Amniotic epithelial cell (primary cell): ENCODE measurements at regions not wholly inside any gene's neighbourhood (a gene's known extent, or its start where the extent isn't known, plus 50 kb on each side); places are given as distances from the start of the nearest gene placed in this dataset.

ENCODE experiments used
- DNase-seq: peaks from one replicate; pipeline ENCODE4 v3.0.0-alpha.2; 2010; ENCODE audit warnings: low read depth

GRCh38 chr21:27315373-27315772 lies 348.5 kb upstream of the ADAMTS5 start:
- peak; percentile 26 for DNase-seq

GRCh38 chr21:27314131-27314530 lies 347.2 kb upstream of the ADAMTS5 start:
- no peak for DNase-seq

- DNase-seq = peak; percentile 64
Measured at GRCh38 chr21:27306791-27307775, 340.2 kb upstream of the ADAMTS5 start.

GRCh38 chr21:27306206-27306605 lies 339.3 kb upstream of the ADAMTS5 start:
- no peak for DNase-seq

DNA sequence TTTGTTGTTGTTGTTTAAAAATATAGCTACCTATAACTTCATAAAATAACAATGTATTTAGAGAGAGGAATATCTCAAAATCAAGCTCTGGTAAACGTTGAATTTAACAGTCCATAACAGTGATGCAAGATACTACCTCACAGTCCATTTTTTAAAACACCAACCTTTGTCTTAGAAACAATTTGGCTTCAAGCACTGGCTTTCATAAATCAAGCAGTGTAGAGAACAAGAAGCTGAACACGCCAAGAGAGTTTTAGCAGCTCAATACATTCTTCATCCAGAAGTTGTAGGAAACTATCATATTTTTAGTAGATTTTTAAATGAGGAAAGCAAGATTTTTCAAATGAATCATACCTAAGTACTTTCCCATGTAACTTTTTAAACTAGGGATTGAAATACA lies 334.3 kb upstream of the ADAMTS5 start:
- peak; percentile 56 for DNase-seq

DNA sequence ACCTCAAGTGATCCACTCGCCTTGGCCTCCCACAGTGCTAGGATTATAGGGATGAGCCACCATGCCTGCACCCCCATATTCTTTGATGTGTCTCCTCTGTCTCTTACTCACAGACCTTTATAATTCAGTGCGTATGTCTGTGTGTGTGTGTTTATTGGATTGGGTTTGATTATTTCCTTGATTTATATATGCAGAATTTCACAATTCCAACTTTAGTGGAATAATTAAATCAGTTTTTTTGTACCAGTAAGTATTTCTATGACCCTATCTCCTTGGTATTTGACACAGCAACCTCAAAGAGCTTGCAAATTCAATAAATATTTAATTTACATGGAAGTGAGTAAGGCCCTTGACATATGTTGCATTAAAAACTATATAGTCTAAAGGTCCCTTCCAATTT lies 333.9 kb upstream of the ADAMTS5 start:
- DNase-seq = peak; percentile 42

- DNase-seq = no peak
Measured at GRCh38 chr21:27298465-27298864, 331.6 kb upstream of the ADAMTS5 start.

DNA sequence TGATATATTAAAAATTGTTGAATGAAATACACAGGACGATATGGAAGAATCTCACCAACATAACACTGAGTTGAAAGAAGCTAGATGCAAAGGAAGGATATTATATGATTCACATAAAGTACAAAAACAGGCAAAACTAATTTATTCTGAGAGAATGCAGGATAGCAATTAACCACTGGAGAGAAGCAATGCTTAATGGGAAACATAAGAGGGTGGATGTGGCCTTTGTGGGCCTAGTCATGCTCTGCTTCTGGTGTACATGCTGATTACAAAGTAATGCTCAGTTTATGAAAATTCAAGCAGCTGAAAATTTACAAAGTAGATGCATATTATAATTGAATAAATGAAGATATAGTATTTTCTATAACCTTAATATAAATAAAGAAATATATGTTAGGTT lies 326.4 kb upstream of the ADAMTS5 start:
- DNase-seq = no peak

DNA sequence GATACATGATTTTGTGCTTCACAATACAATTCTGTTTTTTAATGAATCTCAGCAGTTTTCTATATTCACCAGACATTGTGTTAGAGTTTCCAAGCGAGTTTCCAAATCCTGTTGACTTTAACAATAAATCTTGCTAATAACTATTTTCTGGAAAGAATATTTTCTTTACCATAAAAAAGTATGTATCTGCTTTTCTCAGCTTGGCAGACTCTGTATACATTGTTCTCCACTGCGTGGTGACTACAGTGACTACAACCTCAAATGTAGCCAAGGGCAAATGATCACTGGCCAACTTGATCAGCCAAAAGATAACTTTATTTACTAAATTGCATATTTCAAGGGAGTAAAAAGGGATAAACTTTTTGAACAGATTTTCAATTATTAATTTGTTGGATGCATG lies 325.9 kb upstream of the ADAMTS5 start:
- no peak for DNase-seq

- no peak for DNase-seq
Measured at GRCh38 chr21:27292229-27292628, 325.3 kb upstream of the ADAMTS5 start.

DNA sequence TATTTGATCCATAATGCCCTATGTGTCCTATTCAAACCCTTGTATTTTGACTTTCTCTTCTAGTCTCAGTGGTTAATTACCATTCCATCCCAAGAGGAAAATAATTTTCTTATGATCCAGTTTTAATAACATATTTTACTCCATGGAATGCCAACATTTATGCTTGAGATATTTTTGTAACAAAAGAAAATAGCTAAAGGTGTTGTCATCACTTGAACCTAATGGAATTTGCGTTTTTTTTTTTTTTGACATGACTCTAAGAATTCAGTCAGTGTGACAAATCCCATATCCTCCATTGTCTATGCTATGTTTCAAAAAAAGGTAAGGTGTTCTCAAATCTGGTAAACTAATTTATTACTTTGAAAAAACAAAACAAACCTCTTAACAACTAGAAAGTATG lies 324.1 kb upstream of the ADAMTS5 start:
- DNase-seq = no peak

DNA sequence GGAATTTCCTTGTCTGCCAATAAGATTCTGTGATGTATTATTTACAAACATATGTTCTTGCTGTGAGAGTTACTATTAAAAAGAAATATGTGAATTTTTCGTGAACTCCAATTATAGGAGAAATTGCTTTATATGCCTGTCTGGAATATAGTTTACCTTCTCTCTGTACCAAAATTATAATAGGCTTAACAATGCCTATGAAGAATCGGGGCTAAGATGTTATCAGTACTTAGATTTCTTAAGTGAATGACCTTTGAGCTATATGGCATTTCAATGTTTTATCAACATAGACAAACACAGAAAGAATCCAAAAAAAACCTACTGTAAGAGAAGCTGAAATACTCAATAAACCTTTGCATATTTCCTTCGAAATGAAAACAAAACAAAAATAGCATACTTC lies 323.1 kb upstream of the ADAMTS5 start:
- DNase-seq = no peak

DNA sequence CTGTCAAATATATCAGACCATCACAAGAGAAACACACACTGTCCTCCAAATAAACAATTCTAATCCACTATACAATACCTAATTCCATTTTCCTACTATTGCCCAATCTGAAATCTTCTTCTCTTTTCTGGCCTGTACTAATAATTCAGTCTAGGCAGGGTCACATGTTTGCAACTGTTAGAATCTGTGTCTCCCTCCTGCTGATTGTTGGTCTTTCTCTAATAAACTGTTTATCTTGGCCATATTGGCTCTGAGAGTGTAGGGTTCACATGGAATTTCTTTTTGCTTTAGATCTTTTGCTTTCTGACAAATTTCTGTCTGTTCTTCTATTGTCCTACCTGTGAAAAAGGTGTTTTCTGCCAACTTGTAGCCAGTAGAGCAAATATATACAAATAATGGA lies 319.9 kb upstream of the ADAMTS5 start:
- no peak for DNase-seq

- DNase-seq = peak; percentile 97
Measured at GRCh38 chr21:27277110-27277509, 310.2 kb upstream of the ADAMTS5 start.

DNA sequence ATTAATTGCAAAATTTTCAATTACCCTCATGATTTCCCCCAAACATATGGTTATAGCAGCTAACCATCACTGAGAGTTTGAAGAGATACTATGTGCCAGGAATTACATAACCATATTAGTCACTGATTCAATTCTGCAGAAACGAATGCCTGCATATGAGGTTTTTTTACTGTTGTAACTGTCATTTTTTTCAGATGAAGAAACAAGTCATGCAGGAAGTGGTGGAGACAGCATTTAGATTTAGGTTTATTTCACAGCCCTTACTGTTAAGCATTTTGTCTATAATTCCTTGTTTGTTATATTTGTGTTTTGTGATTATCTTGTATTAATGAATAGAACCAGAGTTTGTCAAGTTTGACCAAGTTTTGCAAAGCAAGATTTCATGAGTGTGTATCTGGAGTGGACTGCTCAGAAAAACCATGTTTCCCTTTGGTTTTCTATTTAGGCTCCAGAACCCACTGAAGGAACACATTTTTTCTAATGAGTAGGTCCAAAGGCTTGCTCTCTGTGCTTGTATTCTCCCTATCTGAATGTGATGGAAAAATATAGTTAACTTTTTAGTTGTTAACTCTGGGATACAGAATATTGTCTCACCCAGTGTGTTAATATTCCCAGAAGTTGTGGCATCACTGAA lies 308.5 kb upstream of the ADAMTS5 start:
- DNase-seq = peak; percentile 86

- DNase-seq = peak; percentile 100
Measured at GRCh38 chr21:27269644-27270043, 302.8 kb upstream of the ADAMTS5 start.

DNA sequence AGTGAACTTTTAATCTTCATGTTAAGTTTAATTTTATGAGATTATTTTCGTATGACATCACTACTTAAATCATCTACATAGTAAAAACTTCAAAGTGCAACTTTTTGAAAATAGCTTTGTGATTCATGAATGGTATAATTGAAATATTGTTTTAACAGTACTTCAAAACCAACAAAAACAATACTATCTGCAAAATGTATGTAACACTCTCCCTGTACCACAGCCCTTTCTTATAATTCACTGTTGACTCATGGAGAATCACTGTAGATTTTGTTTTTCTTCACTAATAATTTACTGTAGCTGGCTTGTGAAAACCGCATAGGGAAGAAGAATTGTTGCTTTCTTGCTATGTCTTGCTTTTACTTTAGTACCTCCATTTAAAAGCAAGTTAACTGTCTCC lies 301.4 kb upstream of the ADAMTS5 start:
- DNase-seq = peak; percentile 87

DNA sequence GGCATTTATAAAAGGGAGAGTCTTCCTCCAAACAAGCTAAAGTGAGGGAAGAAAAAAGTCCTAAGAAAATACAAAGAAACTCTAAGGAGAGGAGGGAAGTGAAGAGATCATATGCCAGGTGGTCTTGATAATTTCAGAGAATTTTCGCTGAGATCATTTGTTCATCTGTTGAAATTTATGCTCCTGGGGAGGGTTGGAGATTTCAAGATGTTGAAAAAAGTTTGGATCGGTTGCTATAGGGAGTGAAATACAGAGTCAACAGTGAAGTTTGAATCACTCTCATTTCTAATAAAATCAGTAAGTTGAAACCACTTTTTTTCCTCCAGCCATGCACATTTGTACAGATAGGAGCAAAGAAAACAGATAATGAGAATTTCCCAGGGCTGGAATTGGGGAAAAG lies 299.1 kb upstream of the ADAMTS5 start:
- DNase-seq = no peak

DNA sequence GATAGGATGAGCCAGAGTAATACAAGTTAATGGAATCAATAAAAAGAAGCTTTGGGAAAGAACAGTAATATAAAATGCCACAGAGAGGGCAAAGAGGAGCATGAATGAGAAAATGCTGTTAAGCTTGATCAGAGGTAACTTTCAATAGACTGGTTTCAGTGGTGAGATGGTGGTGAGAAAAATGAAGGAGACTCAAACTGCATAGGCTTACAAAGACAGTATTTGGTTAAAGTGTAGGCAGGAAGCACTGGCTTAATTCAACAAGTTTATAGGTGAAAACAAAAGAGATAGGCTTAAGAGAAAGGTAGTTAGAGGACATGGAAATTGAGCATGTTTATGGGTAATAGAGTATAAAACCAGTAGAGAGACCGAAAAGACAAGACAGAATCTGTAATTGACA lies 298.6 kb upstream of the ADAMTS5 start:
- no peak for DNase-seq

- peak; percentile 73 for DNase-seq
Measured at GRCh38 chr21:27261676-27262075, 294.8 kb upstream of the ADAMTS5 start.

DNA sequence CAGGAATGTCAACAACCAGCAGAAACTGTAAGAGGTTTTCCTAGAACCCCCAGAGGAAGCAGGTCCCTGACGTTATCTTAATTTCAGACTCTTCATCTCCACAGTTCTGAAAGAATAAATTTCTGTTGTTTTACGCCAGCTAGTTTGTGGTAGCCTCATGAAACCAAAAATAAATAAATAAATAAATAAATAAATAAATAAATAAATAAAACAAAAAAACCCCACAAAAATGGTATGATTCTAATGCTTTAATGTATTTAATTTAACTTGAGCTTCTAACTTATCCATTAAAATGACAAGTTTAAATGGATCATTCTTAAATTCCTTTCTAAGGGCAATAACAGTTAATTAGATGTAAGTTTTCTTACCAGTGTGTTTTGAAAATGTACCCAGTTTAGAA lies 293.8 kb upstream of the ADAMTS5 start:
- no peak for DNase-seq

GRCh38 chr21:27258742-27259448 lies 292.0 kb upstream of the ADAMTS5 start:
- no peak for DNase-seq
